ENCODE measurements at regions not wholly inside any gene's neighbourhood (a gene's known extent, or its start where the extent isn't known, plus 50 kb on each side); places are given as distances from the start of the nearest gene placed in this dataset.
"Not testable (repeated sequence)": the region's sequence is repeated elsewhere in the genome, so short reads cannot be mapped to it uniquely, and the experiment has no call there.

GRCh38 chr5:145633474-145633873, 201.7 kb downstream of the PRELID2 start:
- ChIA-PET CTCF (interaction anchor here (0.5 kb wide), 1 partner anchor 142 kb away, joined by 3 read pairs; no protein-coding TSS in a partner anchor), POLR2A (no interaction called here)
- Histone ChIP-seq H3K4me1 (ENCODE audit: control insufficient read depth in 2 of 2, insufficient read depth in 2 of 2, low read length in 2 of 2) (no peaks in the 10 kb centered on the region), H3K27me3 (ENCODE audit: control insufficient read depth in 2 of 2, insufficient read depth in 2 of 2, low read length in 2 of 2) (no peaks in the 10 kb centered on the region), H3K27ac (ENCODE audit: low read depth, low read length) (no peak overlapping the region), H3K4me3 (ENCODE audit: low read length) (no peak overlapping the region), H3K36me3 (ENCODE audit: control insufficient read depth in 2 of 3, insufficient read depth in 3 of 3, low read length in 3 of 3) (no peaks in the 10 kb centered on the region), H3K9me3 (ENCODE audit: control insufficient read depth in 2 of 3, low read length in 3 of 3) (no peaks in the 10 kb centered on the region)
- intact Hi-C loops (cut with micrococcal nuclease): no loop called here
- DNase-seq (no peak), ATAC-seq (no peak)
- Mint-ChIP-seq H3K9me3 (peaks cover 0 to 6% (median 3%) of the 10 kb centered on the region in 11 donors), H3K4me3 (no peak overlapping the region), H3K27ac (no peak overlapping the region), H3K36me3 (no peaks in the 10 kb centered on the region), H3K4me1 (no peaks in the 10 kb centered on the region), H3K27me3 (no peaks in the 10 kb centered on the region)

- Histone ChIP-seq H3K27ac (ENCODE audit: low read depth, low read length) (no peak overlapping the region), H3K9me3 (ENCODE audit: control insufficient read depth in 2 of 3, low read length in 3 of 3) (no peaks in the 10 kb centered on the region), H3K27me3 (ENCODE audit: control insufficient read depth in 2 of 2, insufficient read depth in 2 of 2, low read length in 2 of 2) (no peaks in the 10 kb centered on the region), H3K4me1 (ENCODE audit: control insufficient read depth in 2 of 2, insufficient read depth in 2 of 2, low read length in 2 of 2) (no peaks in the 10 kb centered on the region), H3K36me3 (ENCODE audit: control insufficient read depth in 2 of 3, insufficient read depth in 3 of 3, low read length in 3 of 3) (no peaks in the 10 kb centered on the region), H3K4me3 (ENCODE audit: low read length) (no peak overlapping the region)
- intact Hi-C loops (cut with micrococcal nuclease): no loop called here
- no peak overlapping the region for H3K27ac Mint-ChIP-seq
- DNase-seq: no peak
- H3K4me3 Mint-ChIP-seq: no peak overlapping the region
- H3K27me3 Mint-ChIP-seq: no peaks in the 10 kb centered on the region
- no peaks in the 10 kb centered on the region for H3K4me1 Mint-ChIP-seq
- CTCF ChIA-PET: no interaction called here
- POLR2A ChIA-PET: no interaction called here
- H3K36me3 Mint-ChIP-seq: no peaks in the 10 kb centered on the region
- no peak for ATAC-seq
- peaks cover 0 to 6% (median 3%) of the 10 kb centered on the region in 11 donors for H3K9me3 Mint-ChIP-seq
Measured at GRCh38 chr5:145632701-145633100, 202.4 kb downstream of the PRELID2 start.

- H3K27ac ChIP-seq (ENCODE audit: low read depth, low read length): no peak overlapping the region
Measured at GRCh38 chr5:145629047-145629446, 206.1 kb downstream of the PRELID2 start.

GRCh38 chr5:145628525-145628924, 206.6 kb downstream of the PRELID2 start:
- DNase-seq (no peak), ATAC-seq (no peak)
- H3K36me3 ChIP-seq (ENCODE audit: control insufficient read depth in 2 of 3, insufficient read depth in 3 of 3, low read length in 3 of 3): no peaks in the 10 kb centered on the region
- no peaks in the 10 kb centered on the region for H3K9me3 ChIP-seq (ENCODE audit: control insufficient read depth in 2 of 3, low read length in 3 of 3)
- ChIA-PET CTCF (no interaction called here), POLR2A (no interaction called here)
- Mint-ChIP-seq H3K27ac (no peak overlapping the region), H3K4me3 (no peak overlapping the region), H3K9me3 (peaks cover 0 to 15% (median 7%) of the 10 kb centered on the region in 11 donors), H3K36me3 (no peaks in the 10 kb centered on the region), H3K4me1 (no peaks in the 10 kb centered on the region), H3K27me3 (no peaks in the 10 kb centered on the region)
- no peaks in the 10 kb centered on the region for H3K27me3 ChIP-seq (ENCODE audit: control insufficient read depth in 2 of 2, insufficient read depth in 2 of 2, low read length in 2 of 2)
- H3K4me3 ChIP-seq (ENCODE audit: low read length): no peak overlapping the region
- H3K27ac ChIP-seq (ENCODE audit: low read depth, low read length): no peak overlapping the region
- intact Hi-C loops (cut with micrococcal nuclease): no loop called here
- H3K4me1 ChIP-seq (ENCODE audit: control insufficient read depth in 2 of 2, insufficient read depth in 2 of 2, low read length in 2 of 2): no peaks in the 10 kb centered on the region

More at GRCh38 chr5:145629047-145629446, 206.1 kb downstream of the PRELID2 start:
- intact Hi-C loops (cut with micrococcal nuclease): no loop called here
- no peaks in the 10 kb centered on the region for H3K27me3 ChIP-seq (ENCODE audit: control insufficient read depth in 2 of 2, insufficient read depth in 2 of 2, low read length in 2 of 2)
- DNase-seq (no peak), ATAC-seq (no peak)
- H3K27me3 Mint-ChIP-seq: no peaks in the 10 kb centered on the region
- no peaks in the 10 kb centered on the region for H3K4me1 Mint-ChIP-seq
- H3K9me3 Mint-ChIP-seq: peaks cover 0 to 15% (median 4%) of the 10 kb centered on the region in 11 donors
- no peak overlapping the region for H3K4me3 ChIP-seq (ENCODE audit: low read length)
- no peaks in the 10 kb centered on the region for H3K36me3 ChIP-seq (ENCODE audit: control insufficient read depth in 2 of 3, insufficient read depth in 3 of 3, low read length in 3 of 3)
- CTCF ChIA-PET: no interaction called here
- no peak overlapping the region for H3K4me3 Mint-ChIP-seq
- no peaks in the 10 kb centered on the region for H3K36me3 Mint-ChIP-seq
- POLR2A ChIA-PET: no interaction called here
- no peak overlapping the region for H3K27ac Mint-ChIP-seq
- no peaks in the 10 kb centered on the region for H3K9me3 ChIP-seq (ENCODE audit: control insufficient read depth in 2 of 3, low read length in 3 of 3)
- H3K4me1 ChIP-seq (ENCODE audit: control insufficient read depth in 2 of 2, insufficient read depth in 2 of 2, low read length in 2 of 2): no peaks in the 10 kb centered on the region

- Mint-ChIP-seq H3K27me3 (peaks cover 0 to 5% (median 0%) of the 10 kb centered on the region in 5 donors), H3K4me3 (no peak overlapping the region), H3K9me3 (peaks cover 0 to 19% (median 8%) of the 10 kb centered on the region in 11 donors), H3K36me3 (no peaks in the 10 kb centered on the region), H3K4me1 (peaks cover 0 to 1% (median 0%) of the 10 kb centered on the region in 7 donors), H3K27ac (no peak overlapping the region)
- no peak overlapping the region for H3K4me3 ChIP-seq (ENCODE audit: low read length)
- intact Hi-C loops (cut with micrococcal nuclease): no loop called here
- DNase-seq (no peak), ATAC-seq (no peak)
- no peaks in the 10 kb centered on the region for H3K27me3 ChIP-seq (ENCODE audit: control insufficient read depth in 2 of 2, insufficient read depth in 2 of 2, low read length in 2 of 2)
- H3K36me3 ChIP-seq (ENCODE audit: control insufficient read depth in 2 of 3, insufficient read depth in 3 of 3, low read length in 3 of 3): no peaks in the 10 kb centered on the region
- no peaks in the 10 kb centered on the region for H3K9me3 ChIP-seq (ENCODE audit: control insufficient read depth in 2 of 3, low read length in 3 of 3)
- H3K27ac ChIP-seq (ENCODE audit: low read depth, low read length): no peak overlapping the region
- POLR2A ChIA-PET: no interaction called here
- no peaks in the 10 kb centered on the region for H3K4me1 ChIP-seq (ENCODE audit: control insufficient read depth in 2 of 2, insufficient read depth in 2 of 2, low read length in 2 of 2)
- CTCF ChIA-PET: no interaction called here
Measured at GRCh38 chr5:145619806-145620310, 215.3 kb downstream of the PRELID2 start.

GRCh38 chr5:145616739-145617138, 218.4 kb downstream of the PRELID2 start:
- CTCF ChIA-PET; H3K4me1 ChIP-seq (ENCODE audit: control insufficient read depth in 2 of 2, insufficient read depth in 2 of 2, low read length in 2 of 2); H3K36me3 Mint-ChIP-seq; intact Hi-C loops (cut with micrococcal nuclease); H3K36me3 ChIP-seq (ENCODE audit: control insufficient read depth in 2 of 3, insufficient read depth in 3 of 3, low read length in 3 of 3); H3K4me3 Mint-ChIP-seq; DNase-seq; H3K27me3 Mint-ChIP-seq; H3K27ac ChIP-seq (ENCODE audit: low read depth, low read length); H3K27ac Mint-ChIP-seq; POLR2A ChIA-PET; ATAC-seq; H3K4me1 Mint-ChIP-seq; H3K9me3 ChIP-seq (ENCODE audit: control insufficient read depth in 2 of 3, low read length in 3 of 3); H3K4me3 ChIP-seq (ENCODE audit: low read length); H3K27me3 ChIP-seq (ENCODE audit: control insufficient read depth in 2 of 2, insufficient read depth in 2 of 2, low read length in 2 of 2): not testable (repeated sequence)
- H3K9me3 Mint-ChIP-seq: peaks cover 0 to 19% (median 8%) of the 10 kb centered on the region in 11 donors

GRCh38 chr5:145598983-145599382, 236.2 kb downstream of the PRELID2 start:
- Mint-ChIP-seq H3K27me3 (no peaks in the 10 kb centered on the region), H3K4me1 (no peaks in the 10 kb centered on the region), H3K4me3 (no peak overlapping the region), H3K27ac (no peak overlapping the region), H3K36me3 (no peaks in the 10 kb centered on the region), H3K9me3 (peaks cover 0 to 21% (median 3%) of the 10 kb centered on the region in 11 donors)
- no peak overlapping the region for H3K27ac ChIP-seq (ENCODE audit: low read depth, low read length)
- ATAC-seq: no peak
- CTCF ChIA-PET: no interaction called here
- no peaks in the 10 kb centered on the region for H3K4me1 ChIP-seq (ENCODE audit: control insufficient read depth in 2 of 2, insufficient read depth in 2 of 2, low read length in 2 of 2)
- no peak for DNase-seq
- H3K9me3 ChIP-seq (ENCODE audit: control insufficient read depth in 2 of 3, low read length in 3 of 3): no peaks in the 10 kb centered on the region
- H3K36me3 ChIP-seq (ENCODE audit: control insufficient read depth in 2 of 3, insufficient read depth in 3 of 3, low read length in 3 of 3): no peaks in the 10 kb centered on the region
- intact Hi-C loops (cut with micrococcal nuclease): no loop called here
- no peak overlapping the region for H3K4me3 ChIP-seq (ENCODE audit: low read length)
- POLR2A ChIA-PET: no interaction called here
- no peaks in the 10 kb centered on the region for H3K27me3 ChIP-seq (ENCODE audit: control insufficient read depth in 2 of 2, insufficient read depth in 2 of 2, low read length in 2 of 2)

Measured in naive thymus-derived CD4-positive, alpha-beta T cell (primary cell).